A549 (cell line): ENCODE measurements at regions not wholly inside any gene's neighbourhood (a gene's known extent, or its start where the extent isn't known, plus 50 kb on each side); places are given as distances from the start of the nearest gene placed in this dataset.

ENCODE experiments used
- BHLHE40 ChIP-seq: IDR thresholded peaks from 2 replicates; pipeline ENCODE4 v1.6.1; 2012; ENCODE audit warnings: low read depth, low read length, inconsistent platforms
- CBX2 ChIP-seq: fragments of 200-600 bp; sonication (generic); IDR thresholded peaks from 2 replicates; pipeline ENCODE4 v1.6.1; 2016; ENCODE audit warnings: low read depth, mild to moderate bottlenecking, borderline replicate concordance
- CHD2 ChIP-seq: fragments of 150-350 bp; IDR thresholded peaks from 2 replicates; pipeline ENCODE4 v1.6.1; 2014; ENCODE audit warnings: low read length; ENCODE audit not compliant: partially characterized antibody
- CTCF ChIP-seq: fragments of >200 bp; sonication (Bioruptor Twin); formaldehyde crosslinking; IDR thresholded peaks from 3 replicates; pipeline ENCODE4 v1.5.1; 2016
- EHMT2 ChIP-seq: fragments of 200-600 bp; sonication (generic); IDR thresholded peaks from 2 replicates; pipeline ENCODE4 v1.6.1; 2016; ENCODE audit warnings: antibody characterized with exemption, low read depth, mild to moderate bottlenecking, moderate library complexity
- ESRRA ChIP-seq: fragments of 150-350 bp; IDR thresholded peaks from 2 replicates; pipeline ENCODE4 v1.6.1; 2014; ENCODE audit warnings: mild to moderate bottlenecking, low read length, borderline replicate concordance
- FOXS1 ChIP-seq: fragments of 250-450 bp; sonication (Bioruptor Pico); IDR thresholded peaks from 2 replicates; pipeline ENCODE4 v1.5.0; 2020; ENCODE audit warnings: mild to moderate bottlenecking, moderate library complexity
- HEYL ChIP-seq: fragments of 250-450 bp; sonication (Bioruptor Pico); IDR thresholded peaks from 2 replicates; pipeline ENCODE4 v1.8.0; 2021; ENCODE audit warnings: mild to moderate bottlenecking, moderate library complexity
- KDM1A ChIP-seq: fragments of 200-600 bp; sonication (generic); IDR thresholded peaks from 2 replicates; pipeline ENCODE4 v1.6.1; 2016; ENCODE audit warnings: low read depth, mild to moderate bottlenecking
- PHF8 ChIP-seq: fragments of 200-600 bp; sonication (generic); IDR thresholded peaks from 2 replicates; pipeline ENCODE4 v1.6.1; 2016; ENCODE audit warnings: low read depth, mild to moderate bottlenecking, antibody characterized with exemption, moderate library complexity, borderline replicate concordance
- POLR2A ChIP-seq: IDR thresholded peaks from 2 replicates; pipeline ENCODE4 v1.6.1; 2012; ENCODE audit warnings: mild to moderate bottlenecking, low read length
- RAD21 ChIP-seq, 2 experiments: fragments of >200 bp in 1 of 2; sonication (Bioruptor Twin) in 1 of 2; formaldehyde crosslinking in 1 of 2; IDR thresholded peaks in 1 of 2; conservative IDR thresholded peaks in 1 of 2; 2 replicates in 1 of 2; 3 replicates in 1 of 2; pipeline ENCODE4 v1.6.1; 2012 to 2018; ENCODE audit warnings: inconsistent platforms in 1 of 2
- SREBF2 ChIP-seq: fragments of 450-650 bp; IDR thresholded peaks from 2 replicates; pipeline ENCODE4 v1.6.1; 2014; ENCODE audit warnings: mild to moderate bottlenecking, moderate library complexity
- TP53 ChIP-seq: fragments of 250-450 bp; sonication (Bioruptor Pico); IDR thresholded peaks from 2 replicates; pipeline ENCODE4 v1.5.0; 2021; ENCODE audit warnings: mild to moderate bottlenecking, moderate library complexity

GRCh38 chr9:81373294-81373693, 316.1 kb downstream of the TLE1 start:
- TF ChIP-seq CBX2 = no peak
- no peak for TF ChIP-seq PHF8
- TF ChIP-seq KDM1A = no peak
- no peak for TF ChIP-seq CTCF
- no peak for TF ChIP-seq BHLHE40
- TF ChIP-seq EHMT2 = no peak
- no peak for TF ChIP-seq HEYL (CRISPR knock-in tag)
- no peak for TF ChIP-seq POLR2A
- no peak for TF ChIP-seq TP53 (CRISPR knock-in tag)
- TF ChIP-seq ESRRA = no peak
- no peak for TF ChIP-seq FOXS1 (CRISPR knock-in tag)
- TF ChIP-seq RAD21 (conservative IDR thresholded peaks at IDR 0.05 in 1 of 2, IDR thresholded peaks at IDR 0.05 in 1 of 2) = no peak
- TF ChIP-seq CHD2 = no peak
- no peak for TF ChIP-seq SREBF2
